Superior temporal gyrus (tissue), 1 donor: ENCODE measurements at regions not wholly inside any gene's neighbourhood (a gene's known extent, or its start where the extent isn't known, plus 50 kb on each side); places are given as distances from the start of the nearest gene placed in this dataset.
A peak's percentile ranks its signal among the peaks of the same experiment; 100 is the strongest.

Experiments
- DNase-seq: peaks from one replicate; pipeline ENCODE4 v3.0.0-alpha.2; 2016; ENCODE audit errors: extremely low spot score

- DNase-seq, result no peak
These were observed 381.0 kb upstream of the MEX3C start for GRCh38 chr18:51578406-51578980.

GRCh38 chr18:51580580-51580979, 383.1 kb upstream of the MEX3C start:
- DNase-seq, result no peak

GRCh38 chr18:51582551-51582950, 385.1 kb upstream of the MEX3C start:
- no peak for DNase-seq

DNA sequence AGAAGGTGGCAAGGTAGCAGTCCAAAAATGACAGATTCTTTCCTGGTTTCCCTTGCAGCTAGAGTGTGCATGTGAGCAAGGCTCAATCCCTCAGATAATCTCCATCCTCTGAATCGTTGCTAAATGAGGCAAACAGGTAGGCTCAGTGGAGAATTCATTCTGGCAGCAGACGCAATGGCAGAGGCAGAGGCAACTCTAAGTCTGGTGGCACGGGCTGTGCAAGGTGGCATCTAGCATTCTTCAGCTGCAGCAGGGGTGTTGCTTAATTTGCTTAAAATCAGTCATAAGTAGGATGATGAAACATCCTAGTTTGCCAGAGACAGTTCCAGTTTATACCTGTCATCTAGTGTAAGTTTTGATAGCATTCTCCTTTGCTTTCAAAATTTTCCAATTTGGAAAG, 391.1 kb upstream of the MEX3C start:
- no peak for DNase-seq

DNA sequence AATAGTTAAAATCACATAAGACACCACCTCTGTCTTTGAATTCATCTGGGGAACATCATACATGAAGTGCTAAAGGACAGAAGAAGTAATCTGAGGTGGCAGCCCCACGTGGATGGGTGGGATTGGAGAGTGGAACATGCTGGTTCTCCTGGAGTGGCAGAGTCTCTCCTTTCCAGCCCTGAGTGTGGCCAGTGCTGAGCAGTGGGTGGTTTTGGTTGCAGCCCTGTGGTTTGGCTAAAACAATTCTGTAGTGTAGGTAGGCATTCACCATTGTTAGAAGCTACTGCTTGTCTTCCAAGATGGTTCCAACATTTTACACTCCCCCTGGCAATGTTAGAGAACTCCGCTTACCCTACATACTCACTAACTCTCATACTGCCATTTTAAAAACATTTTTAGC, 396.4 kb upstream of the MEX3C start:
- no peak for DNase-seq

DNA sequence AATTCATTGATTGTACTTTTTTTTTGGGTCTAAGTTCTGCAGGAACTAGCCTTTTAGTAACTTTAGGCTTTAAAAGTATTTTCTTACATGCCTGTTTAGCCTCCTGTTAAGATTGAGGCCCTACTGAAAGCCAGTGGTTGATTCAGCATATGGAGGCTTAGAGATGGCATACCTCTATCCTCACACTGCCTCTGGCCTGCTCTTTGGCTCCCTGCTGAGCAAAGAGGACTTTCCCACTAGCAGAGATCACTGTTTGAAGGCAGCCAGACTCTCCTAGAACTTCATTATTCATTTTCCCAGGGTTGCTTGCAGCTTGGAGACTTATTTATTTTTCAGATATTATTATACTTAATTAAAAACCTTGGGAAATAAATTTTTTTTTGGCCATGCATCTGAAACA, 405.6 kb upstream of the MEX3C start:
- DNase-seq, result no peak

GRCh38 chr18:51603551-51603950, 406.1 kb upstream of the MEX3C start:
- DNase-seq, result no peak

- no peak for DNase-seq
These were observed 413.0 kb upstream of the MEX3C start for GRCh38 chr18:51610481-51610880.

DNA sequence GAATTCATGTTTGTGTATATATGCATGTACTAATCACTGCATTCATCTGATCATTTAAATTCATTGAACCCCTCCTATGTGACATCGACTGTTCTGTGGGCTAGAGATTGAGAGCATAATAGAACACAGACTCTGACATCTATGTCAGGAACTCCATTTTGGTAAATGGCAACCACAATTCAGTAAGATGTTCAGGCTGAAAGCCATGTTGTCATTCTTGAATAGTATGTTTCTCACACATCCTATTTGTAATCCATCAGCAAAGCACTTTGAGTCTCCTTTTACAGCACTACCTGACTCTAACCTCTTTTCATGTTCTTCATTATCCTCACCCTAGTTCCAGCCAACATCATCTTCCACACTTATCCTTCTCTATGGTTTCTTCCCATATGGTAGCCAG, 413.8 kb upstream of the MEX3C start:
- no peak for DNase-seq

DNA sequence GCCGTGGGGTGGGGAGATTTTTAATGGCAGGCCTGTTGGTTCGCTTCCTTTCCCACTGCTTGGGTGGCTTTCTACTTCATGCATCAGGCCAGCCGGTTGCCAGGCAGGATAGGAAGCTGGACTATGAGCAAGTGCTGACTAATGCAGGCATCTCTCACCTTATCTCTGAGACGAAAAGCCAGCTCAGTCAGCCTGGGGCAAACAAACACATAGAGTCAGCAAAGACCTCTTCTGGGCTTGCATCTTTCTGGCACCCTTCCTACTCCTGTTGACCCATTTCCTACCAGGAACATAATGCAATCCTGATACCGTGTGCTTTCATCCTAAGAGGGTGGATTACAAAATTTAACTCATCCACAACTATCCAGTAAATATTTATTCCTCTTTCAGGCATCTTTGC, 416.6 kb upstream of the MEX3C start:
- DNase-seq, result no peak

DNA sequence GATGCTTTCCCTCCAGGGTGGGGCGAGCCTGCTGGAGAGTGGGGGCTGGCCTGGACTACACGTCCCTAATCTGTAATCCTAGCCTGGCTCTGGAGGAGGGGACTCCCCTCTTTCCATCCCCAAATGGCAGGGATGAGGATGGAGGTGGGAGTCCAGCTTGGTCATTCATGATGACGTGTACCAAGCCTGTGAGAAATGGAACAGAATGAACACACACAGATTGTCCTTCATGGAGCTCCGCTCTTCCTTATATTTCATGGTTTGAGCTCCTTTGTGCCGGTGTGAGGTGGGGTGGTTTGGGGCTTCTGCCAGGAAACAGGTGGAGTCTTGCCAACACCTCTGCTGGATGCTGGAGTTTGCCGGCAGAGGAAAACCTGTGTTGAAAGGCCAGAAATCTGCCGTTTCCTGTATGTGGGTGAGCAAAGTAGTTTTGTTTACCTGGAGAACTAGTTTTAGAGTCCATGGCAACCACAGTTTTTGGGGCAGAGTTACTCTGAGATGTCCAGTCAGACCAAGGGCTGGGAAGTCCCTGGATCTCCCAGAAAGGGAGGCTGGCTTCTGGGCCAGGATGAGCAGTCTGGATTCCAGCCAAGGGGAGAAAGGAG, 417.6 kb upstream of the MEX3C start:
- DNase-seq, result no peak

- DNase-seq, result no peak
These were observed 419.7 kb upstream of the MEX3C start for GRCh38 chr18:51617167-51617566.

GRCh38 chr18:51617572-51618260, 420.2 kb upstream of the MEX3C start:
- DNase-seq, result no peak

DNA sequence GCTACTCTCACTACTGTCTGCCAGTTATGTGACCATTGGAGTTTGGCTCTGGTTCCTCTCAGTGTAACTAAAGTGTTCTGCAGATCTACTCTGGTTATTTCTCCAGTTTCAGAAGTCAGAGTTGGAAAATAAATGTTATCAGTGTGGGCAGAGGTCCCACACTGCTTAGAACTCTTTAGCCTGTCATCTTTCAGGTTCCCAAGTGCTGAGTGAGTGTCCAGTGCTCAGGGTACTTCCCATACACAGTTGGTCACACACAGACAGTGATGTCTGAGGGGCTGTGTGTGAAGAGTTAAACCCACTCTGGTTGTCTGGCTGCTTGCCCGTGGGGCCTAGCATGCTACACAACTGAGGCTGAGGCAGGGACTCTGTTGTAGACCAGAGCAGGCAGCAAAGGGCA, 421.8 kb upstream of the MEX3C start:
- DNase-seq, result no peak

GRCh38 chr18:51621113-51621863, 423.8 kb upstream of the MEX3C start:
- peak; percentile 95 for DNase-seq

DNA sequence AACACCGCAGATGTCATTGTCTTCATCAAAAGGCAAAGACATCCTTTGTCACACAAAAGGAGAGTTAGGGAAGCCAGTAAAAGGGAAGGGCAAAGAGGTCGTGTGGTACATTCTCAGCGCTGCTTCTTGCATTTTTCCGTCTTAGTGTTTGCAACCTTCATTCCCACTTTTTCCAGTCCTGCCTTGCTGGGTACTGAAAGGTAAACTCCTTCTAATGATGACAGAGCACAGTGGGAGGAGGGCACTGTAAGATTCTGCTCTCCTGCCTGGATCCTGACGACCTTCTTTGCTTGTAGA, 424.3 kb upstream of the MEX3C start:
- peak; percentile 21 for DNase-seq

DNA sequence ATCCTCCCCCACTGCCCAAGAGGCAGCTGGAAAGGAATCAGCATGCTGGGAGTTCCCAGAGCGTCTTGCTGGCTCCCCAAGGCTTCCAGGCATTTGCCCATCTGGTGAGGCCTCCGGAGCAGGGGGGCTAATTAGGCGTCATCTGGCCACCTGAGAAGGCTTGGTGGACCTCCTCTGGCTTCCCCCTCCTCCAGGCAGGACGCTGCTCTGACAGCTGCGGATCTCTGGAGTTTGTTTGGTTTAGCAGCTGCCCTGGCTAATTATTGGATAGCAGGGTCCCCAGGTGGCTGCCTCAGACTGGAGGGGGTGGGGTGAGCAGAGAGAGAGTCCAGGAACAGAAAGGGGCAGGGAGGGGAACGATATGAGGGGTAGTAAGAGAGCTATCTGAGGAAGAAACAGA, 425.2 kb upstream of the MEX3C start:
- DNase-seq, result no peak

GRCh38 chr18:51623653-51624052, 426.2 kb upstream of the MEX3C start:
- no peak for DNase-seq

GRCh38 chr18:51630706-51631105, 433.2 kb upstream of the MEX3C start:
- peak; percentile 22 for DNase-seq

- no peak for DNase-seq
These were observed 440.4 kb upstream of the MEX3C start for GRCh38 chr18:51637881-51638280.

GRCh38 chr18:51639541-51639940, 442.1 kb upstream of the MEX3C start:
- no peak for DNase-seq

- DNase-seq, result no peak
These were observed 446.0 kb upstream of the MEX3C start for GRCh38 chr18:51643483-51643882.

DNA sequence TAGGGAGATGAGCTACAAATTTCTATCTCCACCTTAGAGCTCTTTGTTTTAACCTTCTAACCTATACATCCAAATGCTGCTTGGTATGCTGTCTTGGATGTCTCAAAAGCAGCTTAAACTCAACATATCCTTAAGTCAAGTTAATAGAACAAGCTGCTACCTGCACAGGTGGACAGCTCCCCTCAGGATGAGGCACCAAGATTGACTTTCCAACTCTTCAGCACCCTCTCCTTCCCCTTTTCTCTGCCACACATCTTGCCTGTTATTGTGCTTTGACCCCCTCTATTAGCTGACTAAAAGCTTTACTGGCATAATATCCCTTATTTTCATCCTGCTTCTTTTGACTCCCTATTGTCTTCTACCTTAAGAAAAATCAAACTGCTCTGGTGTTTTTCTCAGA, 448.1 kb upstream of the MEX3C start:
- DNase-seq, result no peak
